IMR-90 (cell line): ENCODE measurements at regions not wholly inside any gene's neighbourhood (a gene's known extent, or its start where the extent isn't known, plus 50 kb on each side); places are given as distances from the start of the nearest gene placed in this dataset.

ENCODE experiments used
- ATAC-seq: fragments of 200-7000 bp; cut with Tn5 transposase; 2 replicates; pipeline ENCODE4 v1.9.1; 2020; ENCODE audit warnings: low read depth, mild to moderate bottlenecking, moderate library complexity
- BruUV-seq: library from RNA; stranded (reverse); fragments of 400-500 nt; replicated peaks from 2 replicates; lab custom pipeline; 2021; lab: Mats Ljungman, UMichigan
- CTCF ChIA-PET: fragments of 300-600 bp; formaldehyde crosslinking; extraction: SDS; loops from one replicate; lab custom pipeline; 2021; ENCODE audit warnings: antibody characterized with exemption; lab: Yijun Ruan, JAX
- POLR2A ChIA-PET: fragments of 300-600 bp; sonication (Branson Sonifier 250); formaldehyde crosslinking; loops from one replicate; lab custom pipeline; 2022; ENCODE audit warnings: antibody characterized with exemption; ENCODE audit not compliant: unreplicated experiment; lab: Charles Lee
- DNase-seq: peaks from one replicate; pipeline ENCODE4 v3.0.0; 2013
- H2AFZ ChIP-seq: replicated peaks from 2 replicates; pipeline ENCODE3; 2013; ENCODE audit warnings: low read length, mild to moderate bottlenecking; ENCODE audit not compliant: poor library complexity
- H2AK5ac ChIP-seq: 2 replicates; pipeline ENCODE4 v1.6.1; 2013; ENCODE audit warnings: low read depth, low read length, inconsistent platforms
- H2AK9ac ChIP-seq: replicated peaks from 2 replicates; pipeline ENCODE3; 2013; ENCODE audit warnings: mild to moderate bottlenecking, low read depth, low read length, moderate library complexity; ENCODE audit not compliant: poor library complexity
- H2BK120ac ChIP-seq: 2 replicates; pipeline ENCODE4 v1.6.1; 2013; ENCODE audit warnings: low read depth, low read length, inconsistent platforms
- H2BK15ac ChIP-seq: 3 replicates; pipeline ENCODE4 v1.6.1; 2013; ENCODE audit warnings: low read depth, low read length, inconsistent platforms
- H2BK20ac ChIP-seq: 2 replicates; pipeline ENCODE4 v1.6.1; 2013; ENCODE audit warnings: low read depth, mild to moderate bottlenecking, inconsistent platforms, low read length, moderate library complexity
- H2BK5ac ChIP-seq: 2 replicates; pipeline ENCODE4 v1.6.1; 2013; ENCODE audit warnings: mild to moderate bottlenecking, low read depth, low read length, inconsistent platforms; ENCODE audit not compliant: poor library complexity, severe bottlenecking
- H3K14ac ChIP-seq: replicated peaks from 2 replicates; pipeline ENCODE4 v1.6.1; 2013; ENCODE audit warnings: low read depth, low read length, inconsistent platforms
- H3K18ac ChIP-seq: 2 replicates; pipeline ENCODE4 v1.6.1; 2013; ENCODE audit warnings: low read depth, low read length, control low read depth
- H3K23ac ChIP-seq: 2 replicates; pipeline ENCODE4 v1.6.1; 2013; ENCODE audit warnings: low read depth, low read length, inconsistent platforms
- H3K27ac ChIP-seq: 2 replicates; pipeline ENCODE4 v1.5.1; 2013; ENCODE audit warnings: mild to moderate bottlenecking, control low read depth, low read length; ENCODE audit not compliant: insufficient read depth
- H3K27me3 ChIP-seq: 2 replicates; pipeline ENCODE4 v1.6.1; 2013; ENCODE audit warnings: low read length; ENCODE audit not compliant: control insufficient read depth, insufficient read depth
- H3K36me3 ChIP-seq: 2 replicates; pipeline ENCODE4 v1.6.1; 2013; ENCODE audit warnings: low read length, mixed read lengths; ENCODE audit not compliant: control insufficient read depth, insufficient read depth
- H3K4ac ChIP-seq: 2 replicates; pipeline ENCODE4 v1.6.1; 2013; ENCODE audit warnings: low read depth, low read length, inconsistent platforms
- H3K4me1 ChIP-seq: 2 replicates; pipeline ENCODE4 v1.6.1; 2013; ENCODE audit warnings: low read length, mixed read lengths; ENCODE audit not compliant: control insufficient read depth, insufficient read depth
- H3K4me2 ChIP-seq: 2 replicates; pipeline ENCODE4 v1.6.1; 2013; ENCODE audit warnings: low read depth, mild to moderate bottlenecking, control low read depth, low read length, moderate library complexity
- H3K4me3 ChIP-seq: 2 replicates; pipeline ENCODE4 v1.5.1; 2013; ENCODE audit warnings: low read depth, mild to moderate bottlenecking, control low read depth, low read length, moderate library complexity; ENCODE audit not compliant: insufficient read depth
- H3K56ac ChIP-seq: 2 replicates; pipeline ENCODE4 v1.6.1; 2013; ENCODE audit warnings: low read length, inconsistent platforms; ENCODE audit not compliant: insufficient read depth; ENCODE audit errors: extremely low read depth
- H3K79me1 ChIP-seq, 2 experiments: 2 replicates each; pipeline ENCODE4 v1.6.1; 2013; ENCODE audit warnings: low read length in 2 of 2, inconsistent platforms in 1 of 2, low read depth in 1 of 2
- H3K9ac ChIP-seq: 2 replicates; pipeline ENCODE4 v1.6.1; 2013; ENCODE audit warnings: low read depth, low read length, control low read depth
- H3K9me1 ChIP-seq: 2 replicates; pipeline ENCODE4 v1.6.1; 2013; ENCODE audit warnings: low read length, inconsistent platforms; ENCODE audit not compliant: insufficient read depth
- H3K9me3 ChIP-seq: 2 replicates; pipeline ENCODE4 v1.6.1; 2013; ENCODE audit warnings: low read length; ENCODE audit not compliant: control insufficient read depth, insufficient read depth
- H4K20me1 ChIP-seq: 2 replicates; pipeline ENCODE4 v1.6.1; 2013; ENCODE audit warnings: low read length, inconsistent platforms; ENCODE audit not compliant: insufficient read depth
- H4K5ac ChIP-seq: 2 replicates; pipeline ENCODE4 v1.6.1; 2013; ENCODE audit warnings: mild to moderate bottlenecking, low read depth, low read length, control low read depth
- H4K8ac ChIP-seq, 2 experiments: 2 replicates each; pipeline ENCODE4 v1.6.1; 2013; ENCODE audit warnings: low read depth in 2 of 2, low read length in 2 of 2, control low read depth in 1 of 2, inconsistent platforms in 1 of 2
- H4K91ac ChIP-seq: 2 replicates; pipeline ENCODE4 v1.6.1; 2013; ENCODE audit warnings: low read depth, low read length, inconsistent platforms; ENCODE audit not compliant: insufficient read depth
- BHLHE40 ChIP-seq: fragments of 150-350 bp; IDR thresholded peaks from 2 replicates; pipeline ENCODE4 v1.6.1; 2016; ENCODE audit warnings: mild to moderate bottlenecking, low read depth, low read length
- CEBPB ChIP-seq: IDR thresholded peaks from 2 replicates; pipeline ENCODE4 v1.6.1; 2012; ENCODE audit warnings: low read depth, low read length, improper control_type of control experiment
- CHD1 ChIP-seq: IDR thresholded peaks from 2 replicates; pipeline ENCODE4 v1.6.1; 2012; ENCODE audit warnings: low read depth, low read length, improper control_type of control experiment
- CTCF ChIP-seq: conservative IDR thresholded peaks from 2 replicates; pipeline ENCODE4 v1.5.1; 2012; ENCODE audit warnings: mild to moderate bottlenecking, low read depth, low read length, improper control_type of control experiment
- ELK1 ChIP-seq: fragments of 150-350 bp; IDR thresholded peaks from 2 replicates; pipeline ENCODE4 v1.6.1; 2016; ENCODE audit warnings: low read depth, mild to moderate bottlenecking, low read length, moderate library complexity, borderline replicate concordance
- FOS ChIP-seq: fragments of 150-350 bp; IDR thresholded peaks from 2 replicates; pipeline ENCODE4 v1.6.1; 2016; ENCODE audit warnings: low read depth, low read length
- MAFK ChIP-seq: IDR thresholded peaks from 2 replicates; pipeline ENCODE4 v1.6.1; 2012; ENCODE audit warnings: low read depth, low read length, improper control_type of control experiment
- MAZ ChIP-seq: IDR thresholded peaks from 2 replicates; pipeline ENCODE4 v1.6.1; 2012; ENCODE audit warnings: low read depth, mild to moderate bottlenecking, low read length, improper control_type of control experiment, moderate library complexity, borderline replicate concordance
- MXI1 ChIP-seq: IDR thresholded peaks from 2 replicates; pipeline ENCODE4 v1.6.1; 2012; ENCODE audit warnings: low read depth, mild to moderate bottlenecking, low read length, moderate library complexity, borderline replicate concordance
- NFE2L2 ChIP-seq: fragments of 150-350 bp; IDR thresholded peaks from 2 replicates; pipeline ENCODE4 v1.6.1; 2016; ENCODE audit warnings: low read depth, mild to moderate bottlenecking, low read length
- POLR2A ChIP-seq: IDR thresholded peaks from 2 replicates; pipeline ENCODE4 v1.6.1; 2012; ENCODE audit warnings: mild to moderate bottlenecking, low read depth, low read length
- RAD21 ChIP-seq: IDR thresholded peaks from 2 replicates; pipeline ENCODE4 v1.6.1; 2012; ENCODE audit warnings: low read length, improper control_type of control experiment
- RCOR1 ChIP-seq: IDR thresholded peaks from 2 replicates; pipeline ENCODE4 v1.6.1; 2012; ENCODE audit warnings: mild to moderate bottlenecking, low read length, improper control_type of control experiment; ENCODE audit not compliant: insufficient replicate concordance
- RFX5 ChIP-seq: IDR thresholded peaks from 2 replicates; pipeline ENCODE4 v1.8.0; 2012; ENCODE audit warnings: low read depth, mild to moderate bottlenecking, low read length, moderate library complexity
- USF2 ChIP-seq: fragments of 150-350 bp; IDR thresholded peaks from 2 replicates; pipeline ENCODE4 v1.6.1; 2017; ENCODE audit warnings: mild to moderate bottlenecking, antibody characterized with exemption, low read length, low read depth
- WGBS, 2 experiments: methylation state at CpG; one replicate each; pipeline versions ENCODE4 v1.1.5 to v1.1.7; 2013; ENCODE audit warnings: missing lambda C conversion rate in 2 of 2; ENCODE audit not compliant: insufficient read length in 1 of 2; ENCODE audit errors: extremely low coverage in 2 of 2; 5-methylcytosine and 5-hydroxymethylcytosine counted together
- dilution Hi-C: fragments of 300-500 bp; cut with HindIII; formaldehyde crosslinking; loops from one replicate; pipeline ENCODE4 v1.14.3; 2018; ENCODE audit warnings: low sequenced_read_pairs; ENCODE audit not compliant: unreplicated experiment
- in situ Hi-C: fragments of 300-500 bp; cut with MboI; formaldehyde crosslinking; loops from 3 replicates; pipeline ENCODE4 v1.14.3; 2019; ENCODE audit warnings: low sequenced_read_pairs, inconsistent platforms, mixed read lengths
- intact Hi-C: fragments of 100-400 bp; cut with micrococcal nuclease; formaldehyde crosslinking; loops from 2 replicates; pipeline ENCODE4 v1.10.0; 2022

GRCh38 chr17:72332367-72332766, 211.5 kb downstream of the SOX9 start:
- Histone ChIP-seq H4K5ac (0 out of 2 replicates have a peak overlapping the region, but pooled peaks have one; percentile 35), H2AFZ (no peak overlapping the region), H3K56ac (no peak overlapping the region), H3K4me1 (peaks cover 4% of the 10 kb centered on the region), H3K9me3 (no peaks in the 10 kb centered on the region), H3K79me1 (no peaks in the 10 kb centered on the region), H2BK15ac (0 out of 3 replicates have a peak overlapping the region, but pooled peaks have one; percentile 32), H3K9me1 (peaks cover 3% of the 10 kb centered on the region), H3K36me3 (no peaks in the 10 kb centered on the region), H3K27ac (no peak overlapping the region), H3K23ac (no peak overlapping the region), H2BK20ac (no peak overlapping the region), H3K14ac (no peak overlapping the region), H2BK5ac (no peak overlapping the region), H4K91ac (no peak overlapping the region), H3K4me3 (no peak overlapping the region), H2BK120ac (no peak overlapping the region), H3K27me3 (no peaks in the 10 kb centered on the region), H4K8ac (no peak overlapping the region), H3K4me2 (no peak overlapping the region), H2AK5ac (peak overlapping the region; percentile 37; the same call in 1 of the 2 replicates), H3K9ac (no peak overlapping the region), H3K4ac (no peak overlapping the region), H4K20me1 (no peaks in the 10 kb centered on the region), H3K18ac (no peak overlapping the region), H2AK9ac (no peak overlapping the region)
- WGBS, 2 experiments = 90% methylated on average over 1 of the region's 3 CpGs; no CpG with 5 or more reads in 1 of the 2 experiments
- DNase-seq (peak; percentile 27), ATAC-seq (no peak)
- dilution Hi-C loops = no loop called here
- BruUV-seq = no TSS peak
- POLR2A ChIA-PET = no interaction called here
- intact Hi-C loops = loop anchor here (10.0 kb wide), 1 partner anchor 92 kb away; no protein-coding TSS in a partner anchor
- CTCF ChIA-PET = no interaction called here
- in situ Hi-C loops = no loop called here
- TF ChIP-seq NFE2L2 = no peak
- TF ChIP-seq FOS = no peak
- no peak for TF ChIP-seq POLR2A
- no peak for TF ChIP-seq CTCF
- no peak for TF ChIP-seq RAD21
- no peak for TF ChIP-seq USF2
- no peak for TF ChIP-seq MAFK
- no peak for TF ChIP-seq MXI1
- TF ChIP-seq CHD1 = no peak
- no peak for TF ChIP-seq CEBPB
- no peak for TF ChIP-seq ELK1
- TF ChIP-seq BHLHE40 = no peak
- TF ChIP-seq RFX5 = no peak
- TF ChIP-seq RCOR1 = no peak
- no peak for TF ChIP-seq MAZ
